ENCODE measurements at regions not wholly inside any gene's neighbourhood (a gene's known extent, or its start where the extent isn't known, plus 50 kb on each side); places are given as distances from the start of the nearest gene placed in this dataset.
A peak's percentile ranks its signal among the peaks of the same experiment; 100 is the strongest.
"Not testable (repeated sequence)": the region's sequence is repeated elsewhere in the genome, so short reads cannot be mapped to it uniquely, and the experiment has no call there.

DNA sequence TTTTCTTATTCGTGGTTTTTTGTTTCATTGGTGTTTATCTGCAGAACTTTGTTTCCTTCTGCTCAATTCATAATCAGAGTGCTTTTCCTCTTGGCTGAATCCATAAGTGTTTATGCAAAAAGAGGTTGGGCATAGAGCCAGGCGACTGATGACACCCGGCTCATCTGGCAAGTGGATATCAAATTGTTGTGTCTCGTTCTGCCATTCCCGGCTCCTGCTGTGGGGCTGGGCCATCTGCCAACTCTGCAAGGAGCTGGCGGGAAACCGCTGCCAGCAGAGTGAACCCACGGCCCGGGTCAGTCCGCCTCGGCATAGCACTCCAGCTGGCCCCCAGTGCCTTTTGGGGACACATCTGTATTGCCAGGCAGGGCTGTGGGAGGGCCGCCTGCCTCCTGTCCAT is 83.0 kb upstream of the ROPN1B start:
- peak; percentile 95 for DNase-seq (ENCODE audit: low spot score)
- peaks cover 11% of the 10 kb centered on the region for H3K36me3 Mint-ChIP-seq (ENCODE audit: low read depth)
- not testable (repeated sequence) for H3K9me3 Mint-ChIP-seq (ENCODE audit: low read depth); H3K4me3 Mint-ChIP-seq (ENCODE audit: unreplicated experiment); H3K27me3 Mint-ChIP-seq (ENCODE audit: low read depth)
- peak overlapping the region; percentile 60 for H3K27ac Mint-ChIP-seq (ENCODE audit: unreplicated experiment)
- peaks cover 14% of the 10 kb centered on the region for H3K4me1 Mint-ChIP-seq (ENCODE audit: low read depth)

GRCh38 chr3:125899181-125899580 is 69.8 kb upstream of the ROPN1B start:
- DNase-seq (ENCODE audit: low spot score); H3K4me3 Mint-ChIP-seq (ENCODE audit: unreplicated experiment); H3K9me3 Mint-ChIP-seq (ENCODE audit: low read depth); H3K36me3 Mint-ChIP-seq (ENCODE audit: low read depth); H3K4me1 Mint-ChIP-seq (ENCODE audit: low read depth); H3K27me3 Mint-ChIP-seq (ENCODE audit: low read depth); H3K27ac Mint-ChIP-seq (ENCODE audit: unreplicated experiment): not testable (repeated sequence)

GRCh38 chr3:125901473-125901872 is 67.5 kb upstream of the ROPN1B start:
- H3K27ac Mint-ChIP-seq (ENCODE audit: unreplicated experiment); H3K4me1 Mint-ChIP-seq (ENCODE audit: low read depth); H3K4me3 Mint-ChIP-seq (ENCODE audit: unreplicated experiment); DNase-seq (ENCODE audit: low spot score); H3K9me3 Mint-ChIP-seq (ENCODE audit: low read depth); H3K27me3 Mint-ChIP-seq (ENCODE audit: low read depth): not testable (repeated sequence)
- peaks cover 11% of the 10 kb centered on the region for H3K36me3 Mint-ChIP-seq (ENCODE audit: low read depth)

GRCh38 chr3:125903780-125904455 is 65.1 kb upstream of the ROPN1B start:
- not testable (repeated sequence) for DNase-seq (ENCODE audit: low spot score); H3K4me3 Mint-ChIP-seq (ENCODE audit: unreplicated experiment); H3K4me1 Mint-ChIP-seq (ENCODE audit: low read depth); H3K27ac Mint-ChIP-seq (ENCODE audit: unreplicated experiment); H3K27me3 Mint-ChIP-seq (ENCODE audit: low read depth); H3K9me3 Mint-ChIP-seq (ENCODE audit: low read depth)
- peaks cover 11% of the 10 kb centered on the region for H3K36me3 Mint-ChIP-seq (ENCODE audit: low read depth)

DNA sequence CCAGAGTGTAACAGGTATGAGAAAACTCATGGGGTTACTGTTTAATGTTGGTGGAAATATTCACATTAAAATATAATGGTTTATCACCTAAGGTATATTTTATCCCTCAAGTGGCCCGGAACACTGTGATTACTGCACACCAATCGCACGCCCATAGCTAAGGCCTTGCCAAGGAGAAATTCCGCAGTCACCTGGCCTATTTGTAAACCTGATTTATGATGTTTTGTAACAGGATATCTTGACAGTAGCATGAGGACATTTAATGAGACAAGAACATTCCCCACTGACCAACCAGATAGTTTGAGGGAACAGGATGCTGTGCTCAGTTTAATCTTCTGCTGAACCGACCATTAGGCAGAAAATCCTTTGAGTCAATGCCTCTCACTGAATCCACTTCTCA is 61.7 kb upstream of the ROPN1B start:
- H3K27ac Mint-ChIP-seq (ENCODE audit: unreplicated experiment); H3K9me3 Mint-ChIP-seq (ENCODE audit: low read depth); DNase-seq (ENCODE audit: low spot score); H3K4me3 Mint-ChIP-seq (ENCODE audit: unreplicated experiment); H3K36me3 Mint-ChIP-seq (ENCODE audit: low read depth); H3K27me3 Mint-ChIP-seq (ENCODE audit: low read depth); H3K4me1 Mint-ChIP-seq (ENCODE audit: low read depth): not testable (repeated sequence)

GRCh38 chr3:125910851-125911250 is 58.1 kb upstream of the ROPN1B start:
- not testable (repeated sequence) for H3K4me3 Mint-ChIP-seq (ENCODE audit: unreplicated experiment); H3K27me3 Mint-ChIP-seq (ENCODE audit: low read depth); DNase-seq (ENCODE audit: low spot score); H3K9me3 Mint-ChIP-seq (ENCODE audit: low read depth); H3K36me3 Mint-ChIP-seq (ENCODE audit: low read depth); H3K27ac Mint-ChIP-seq (ENCODE audit: unreplicated experiment)
- H3K4me1 Mint-ChIP-seq (ENCODE audit: low read depth) = peaks cover 15% of the 10 kb centered on the region

DNA sequence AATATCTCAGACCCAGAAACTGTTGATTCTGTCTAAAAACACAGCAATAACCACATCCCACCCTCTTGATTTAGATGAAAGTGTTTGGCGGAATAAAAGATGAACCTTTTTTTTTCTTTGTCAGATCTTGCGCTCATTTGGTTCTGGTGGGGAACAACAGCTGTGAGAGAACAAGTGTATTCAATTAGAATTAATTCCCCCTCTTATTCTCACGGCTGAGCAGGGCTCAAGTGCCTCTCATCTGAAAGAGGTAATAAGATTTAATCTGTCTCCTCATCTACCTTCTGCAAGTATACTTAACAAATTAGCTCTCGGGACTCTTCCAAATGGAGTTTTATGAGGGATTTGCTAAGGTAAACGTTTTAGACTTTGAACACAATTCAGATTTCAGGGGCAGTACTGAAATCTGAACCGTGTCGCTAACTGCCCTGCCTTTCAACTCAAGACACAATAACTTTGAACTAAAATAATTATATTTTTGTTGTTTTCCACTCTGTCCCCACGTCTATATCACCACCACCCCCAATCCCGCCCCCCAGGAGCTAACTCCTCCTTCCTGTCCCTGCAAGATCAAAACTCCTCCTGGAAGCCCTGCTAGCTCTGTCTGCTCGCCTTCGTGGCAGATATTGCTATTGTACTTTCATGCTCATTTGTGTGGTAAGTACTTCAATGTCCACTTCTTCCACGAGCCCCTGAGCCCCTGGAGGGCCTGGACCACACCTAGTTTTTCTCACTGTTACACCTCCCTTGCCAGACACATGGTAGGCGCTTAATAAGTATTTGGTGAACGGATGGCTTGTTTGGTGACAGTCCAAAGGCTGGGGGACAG is 54.2 kb upstream of the ROPN1B start:
- H3K4me1 Mint-ChIP-seq (ENCODE audit: low read depth) = peaks cover 20% of the 10 kb centered on the region
- H3K36me3 Mint-ChIP-seq (ENCODE audit: low read depth); H3K9me3 Mint-ChIP-seq (ENCODE audit: low read depth); H3K27me3 Mint-ChIP-seq (ENCODE audit: low read depth); DNase-seq (ENCODE audit: low spot score): not testable (repeated sequence)
- peak overlapping the region; percentile 82 for H3K4me3 Mint-ChIP-seq (ENCODE audit: unreplicated experiment)
- peak overlapping the region; percentile 92 for H3K27ac Mint-ChIP-seq (ENCODE audit: unreplicated experiment)

DNA sequence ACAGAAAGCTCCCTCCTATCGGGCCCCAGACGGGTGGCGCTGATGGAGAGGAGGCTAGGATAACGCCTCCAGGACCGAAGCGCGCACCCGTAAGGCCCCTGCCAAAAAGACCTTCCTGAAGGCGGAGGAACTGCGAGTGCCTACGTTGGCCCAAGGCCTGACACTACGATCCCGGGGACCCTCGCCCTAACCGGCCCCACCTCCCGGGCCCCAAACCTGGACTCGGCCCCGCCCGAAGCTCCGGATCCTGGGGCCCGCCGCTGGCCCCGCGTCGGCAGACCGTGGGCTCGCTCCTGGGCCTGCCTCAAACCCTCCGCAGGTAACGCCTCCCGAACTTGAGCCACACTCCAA is 53.6 kb upstream of the ROPN1B start:
- Mint-ChIP-seq H3K27ac (ENCODE audit: unreplicated experiment) (peak overlapping the region; percentile 92), H3K4me3 (ENCODE audit: unreplicated experiment) (peak overlapping the region; percentile 82), H3K4me1 (ENCODE audit: low read depth) (peaks cover 20% of the 10 kb centered on the region)
- TF ChIP-seq, protein P1, sequence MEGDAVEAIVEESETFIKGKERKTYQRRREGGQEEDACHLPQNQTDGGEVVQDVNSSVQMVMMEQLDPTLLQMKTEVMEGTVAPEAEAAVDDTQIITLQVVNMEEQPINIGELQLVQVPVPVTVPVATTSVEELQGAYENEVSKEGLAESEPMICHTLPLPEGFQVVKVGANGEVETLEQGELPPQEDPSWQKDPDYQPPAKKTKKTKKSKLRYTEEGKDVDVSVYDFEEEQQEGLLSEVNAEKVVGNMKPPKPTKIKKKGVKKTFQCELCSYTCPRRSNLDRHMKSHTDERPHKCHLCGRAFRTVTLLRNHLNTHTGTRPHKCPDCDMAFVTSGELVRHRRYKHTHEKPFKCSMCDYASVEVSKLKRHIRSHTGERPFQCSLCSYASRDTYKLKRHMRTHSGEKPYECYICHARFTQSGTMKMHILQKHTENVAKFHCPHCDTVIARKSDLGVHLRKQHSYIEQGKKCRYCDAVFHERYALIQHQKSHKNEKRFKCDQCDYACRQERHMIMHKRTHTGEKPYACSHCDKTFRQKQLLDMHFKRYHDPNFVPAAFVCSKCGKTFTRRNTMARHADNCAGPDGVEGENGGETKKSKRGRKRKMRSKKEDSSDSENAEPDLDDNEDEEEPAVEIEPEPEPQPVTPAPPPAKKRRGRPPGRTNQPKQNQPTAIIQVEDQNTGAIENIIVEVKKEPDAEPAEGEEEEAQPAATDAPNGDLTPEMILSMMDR (IDR thresholded peaks at IDR 0.05) = peak; percentile 15
- H3K9me3 Mint-ChIP-seq (ENCODE audit: low read depth); H3K27me3 Mint-ChIP-seq (ENCODE audit: low read depth); DNase-seq (ENCODE audit: low spot score); H3K36me3 Mint-ChIP-seq (ENCODE audit: low read depth): not testable (repeated sequence)

DNA sequence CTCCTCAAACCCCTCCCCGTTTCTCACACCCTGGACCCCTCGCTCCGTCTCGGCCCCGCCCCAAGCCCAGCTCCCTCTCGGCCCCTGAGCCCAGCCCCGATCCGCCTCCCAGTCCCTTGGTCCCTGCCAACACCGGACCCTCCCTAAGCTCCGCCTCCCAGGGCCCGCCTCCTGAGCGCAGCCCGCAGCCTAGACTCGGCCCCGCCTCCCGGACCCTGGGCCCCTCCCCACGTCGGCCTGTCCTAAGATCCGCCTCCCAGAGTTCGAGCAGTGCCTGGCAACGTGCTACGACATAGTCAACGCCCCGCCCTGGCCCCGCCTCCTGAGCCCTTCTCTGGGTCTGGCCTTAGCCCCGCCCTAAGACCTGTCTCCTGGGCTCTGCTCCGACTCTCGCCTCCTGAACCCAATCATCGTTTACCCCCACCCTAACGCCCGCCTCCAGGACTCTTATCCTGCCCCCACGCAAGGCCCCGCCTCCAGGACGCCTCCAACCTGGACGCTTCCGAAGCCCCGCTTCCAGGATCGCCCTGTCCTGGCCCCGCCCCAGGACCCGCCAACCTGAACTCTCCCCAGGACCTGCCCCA is 53.1 kb upstream of the ROPN1B start:
- not testable (repeated sequence) for H3K9me3 Mint-ChIP-seq (ENCODE audit: low read depth); H3K27me3 Mint-ChIP-seq (ENCODE audit: low read depth); H3K36me3 Mint-ChIP-seq (ENCODE audit: low read depth)
- peak; percentile 100 for DNase-seq (ENCODE audit: low spot score)
- Mint-ChIP-seq H3K4me1 (ENCODE audit: low read depth) (peaks cover 20% of the 10 kb centered on the region), H3K27ac (ENCODE audit: unreplicated experiment) (peak overlapping the region; percentile 92), H3K4me3 (ENCODE audit: unreplicated experiment) (peak overlapping the region; percentile 82)

Data from chondrocyte (in vitro differentiated cells).